Immature natural killer cell (primary cell): ENCODE measurements at regions not wholly inside any gene's neighbourhood (a gene's known extent, or its start where the extent isn't known, plus 50 kb on each side); places are given as distances from the start of the nearest gene placed in this dataset.
"Not testable (repeated sequence)": the region's sequence is repeated elsewhere in the genome, so short reads cannot be mapped to it uniquely, and the experiment has no call there.

Experiments used
- DNase-seq, 3 donors: peaks; one replicate each; pipeline ENCODE4 v3.0.0; 2022; ENCODE audit warnings: mixed read lengths in 1 of 3
- H3K27ac Mint-ChIP-seq, 6 donors: one replicate each; pipeline ENCODE4 v1.8.0; 2020; ENCODE audit warnings: mixed read lengths in 6 of 6, mild to moderate bottlenecking in 5 of 6, inconsistent platforms in 4 of 6, moderate library complexity in 3 of 6
- H3K27me3 Mint-ChIP-seq, 3 donors: one replicate each; pipeline ENCODE4 v1.8.0; 2020 to 2021; ENCODE audit warnings: low read depth in 3 of 3, mild to moderate bottlenecking in 3 of 3, mixed read lengths in 3 of 3, moderate library complexity in 3 of 3, inconsistent platforms in 1 of 3
- H3K36me3 Mint-ChIP-seq, 3 donors: one replicate each; pipeline ENCODE4 v1.8.0; 2020; ENCODE audit warnings: mixed read lengths in 3 of 3, inconsistent platforms in 2 of 3, mild to moderate bottlenecking in 2 of 3
- H3K4me1 Mint-ChIP-seq, 2 donors: one replicate each; pipeline ENCODE4 v1.8.0; 2020; ENCODE audit warnings: inconsistent platforms in 2 of 2, mild to moderate bottlenecking in 2 of 2, mixed read lengths in 2 of 2, moderate library complexity in 1 of 2
- H3K4me3 Mint-ChIP-seq, 5 donors: one replicate each; pipeline ENCODE4 v1.8.0; 2020; ENCODE audit warnings: mild to moderate bottlenecking in 5 of 5, mixed read lengths in 5 of 5, inconsistent platforms in 3 of 5, moderate library complexity in 3 of 5
- H3K9me3 Mint-ChIP-seq, 6 donors: one replicate each; pipeline ENCODE4 v1.8.0; 2020; ENCODE audit warnings: mild to moderate bottlenecking in 6 of 6, mixed read lengths in 6 of 6, inconsistent platforms in 4 of 6, moderate library complexity in 3 of 6

DNA sequence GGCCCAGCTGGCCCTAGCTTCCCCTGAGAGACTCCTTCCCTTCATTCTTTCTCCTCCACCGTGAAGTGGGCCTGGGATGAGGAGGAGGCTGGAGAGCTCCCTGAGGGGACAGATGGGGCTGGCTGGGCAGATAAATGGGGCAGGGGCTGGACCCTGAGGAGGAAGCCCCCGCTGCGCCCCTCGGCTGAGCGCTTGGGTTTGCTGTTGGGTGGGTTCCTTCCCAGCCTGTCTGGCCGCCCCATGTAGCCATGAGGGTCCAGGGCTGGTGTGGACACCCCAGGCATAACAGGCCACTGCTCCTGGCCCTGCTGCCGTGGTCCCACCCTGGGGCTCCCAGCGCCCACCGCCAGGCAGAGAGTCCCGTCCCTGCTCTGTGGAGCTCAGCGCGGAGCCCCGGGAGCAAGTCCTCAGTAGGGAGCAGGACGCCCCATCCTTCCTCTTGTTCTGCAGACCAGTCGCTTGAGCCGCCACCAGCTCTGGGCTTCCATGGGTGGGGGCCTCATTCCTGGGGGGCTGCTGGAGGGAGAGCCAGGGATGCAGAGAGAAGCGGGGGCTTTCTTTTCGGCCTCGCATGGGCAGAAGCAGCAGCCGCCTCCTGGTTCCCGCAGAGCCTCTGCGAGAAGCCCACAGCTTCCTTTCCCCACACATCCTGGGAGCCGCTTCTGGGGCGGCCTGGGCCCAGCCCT is 266.4 kb upstream of the TCERG1L start:
- Mint-ChIP-seq H3K27me3 (no peaks in the 10 kb centered on the region), H3K27ac (no peak overlapping the region), H3K36me3 (no peaks in the 10 kb centered on the region), H3K4me1 (no peaks in the 10 kb centered on the region), H3K9me3 (no peaks in the 10 kb centered on the region), H3K4me3 (no peak overlapping the region)
- DNase-seq: no peak

DNA sequence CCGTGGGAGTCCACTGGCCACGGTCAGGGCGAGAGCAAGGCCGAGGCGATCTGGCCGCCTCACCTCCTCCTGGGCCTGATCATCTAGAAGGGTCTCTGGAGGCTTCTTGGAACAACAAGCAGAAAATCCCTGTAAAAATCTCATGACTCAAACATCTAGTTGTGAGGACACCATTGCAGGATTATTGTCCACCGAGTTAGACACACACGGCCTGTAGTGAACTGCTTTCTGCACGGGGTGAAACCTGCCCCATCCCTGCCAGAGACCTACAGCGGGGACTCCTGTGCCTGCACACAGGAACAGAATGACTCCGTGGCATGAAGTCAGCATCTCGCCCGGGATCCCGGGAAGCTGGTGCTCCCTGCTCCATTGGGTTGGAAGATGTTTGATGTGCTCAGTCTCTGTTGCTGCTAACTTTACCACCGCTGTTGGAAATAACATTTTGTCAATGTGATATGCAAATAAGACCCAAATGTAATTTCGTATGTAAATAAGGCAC is 267.0 kb upstream of the TCERG1L start:
- H3K4me3 Mint-ChIP-seq: no peak overlapping the region
- no peaks in the 10 kb centered on the region for H3K27me3 Mint-ChIP-seq
- no peak overlapping the region for H3K27ac Mint-ChIP-seq
- no peaks in the 10 kb centered on the region for H3K9me3 Mint-ChIP-seq
- DNase-seq: no peak
- no peaks in the 10 kb centered on the region for H3K36me3 Mint-ChIP-seq
- H3K4me1 Mint-ChIP-seq: no peaks in the 10 kb centered on the region

DNA sequence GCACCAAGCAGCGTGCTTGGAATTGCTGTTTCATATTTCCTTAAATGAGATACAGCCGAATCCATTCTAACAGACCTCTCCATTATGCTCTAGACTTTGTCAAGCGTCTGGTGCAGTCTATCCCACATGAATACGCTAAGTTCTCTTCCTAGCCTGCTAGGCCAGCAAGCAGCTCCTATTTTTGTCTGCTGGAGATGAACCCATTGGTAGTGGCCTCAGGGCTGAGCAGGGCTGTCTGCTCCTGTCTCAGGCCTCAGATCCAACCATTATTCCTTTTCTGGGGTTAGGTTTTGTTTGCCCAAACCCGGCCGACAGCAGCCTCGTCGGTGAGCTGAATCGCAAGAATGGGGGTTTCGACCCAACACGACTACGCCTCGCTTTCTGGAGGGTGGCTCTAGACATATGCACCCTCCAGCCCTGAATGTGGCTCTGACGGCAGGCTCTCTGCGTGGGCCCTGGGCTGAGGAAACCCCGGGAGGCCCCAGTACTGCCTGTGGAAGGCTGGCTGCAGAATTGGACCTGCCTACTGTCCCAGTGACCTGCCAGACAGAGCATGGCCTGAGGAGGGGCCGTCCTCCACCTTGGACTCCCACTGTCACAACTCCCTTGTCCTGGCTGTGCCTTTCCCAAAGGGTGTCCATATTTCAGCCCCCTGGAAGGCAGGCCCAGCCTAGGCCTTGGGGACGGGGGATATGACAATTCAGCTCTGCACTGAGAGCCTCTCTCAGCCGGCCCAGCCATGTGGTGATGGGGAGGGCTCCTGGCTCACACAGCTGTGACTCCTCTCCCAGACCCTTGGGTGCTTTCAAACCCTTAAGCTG is 267.9 kb upstream of the TCERG1L start:
- Mint-ChIP-seq H3K4me3 (no peak overlapping the region), H3K27ac (no peak overlapping the region), H3K9me3 (no peaks in the 10 kb centered on the region), H3K36me3 (no peaks in the 10 kb centered on the region), H3K27me3 (no peaks in the 10 kb centered on the region), H3K4me1 (no peaks in the 10 kb centered on the region)
- DNase-seq: no peak

DNA sequence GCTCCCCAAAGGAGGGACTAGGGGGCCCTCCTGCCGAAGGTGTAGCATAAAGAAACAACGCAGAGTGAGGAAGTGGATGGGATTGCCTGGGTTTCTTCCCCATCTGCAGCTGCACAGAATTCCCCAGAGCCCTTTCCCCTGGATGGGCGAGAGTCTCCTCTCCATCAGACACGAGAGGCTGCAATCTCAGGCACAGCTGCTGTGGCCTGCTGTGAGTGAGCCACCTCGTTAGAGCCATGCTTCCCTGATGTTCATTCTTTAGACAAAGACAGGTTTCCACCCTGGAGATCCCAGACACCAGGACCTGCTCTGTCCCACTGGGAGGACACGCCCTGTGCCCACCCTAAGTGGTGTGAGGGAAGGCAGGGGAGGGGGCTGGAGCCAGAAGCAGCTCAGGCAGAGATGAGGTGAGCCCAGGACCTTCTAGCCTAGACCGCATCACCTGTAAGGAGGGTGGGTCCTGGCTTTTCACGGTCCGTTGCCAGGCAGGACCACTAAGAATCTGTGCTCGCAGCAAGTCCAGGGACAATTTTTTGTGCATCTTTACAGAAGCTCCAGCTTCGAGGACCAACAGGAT is 268.6 kb upstream of the TCERG1L start:
- DNase-seq: no peak
- no peaks in the 10 kb centered on the region for H3K27me3 Mint-ChIP-seq
- H3K36me3 Mint-ChIP-seq: no peaks in the 10 kb centered on the region
- H3K9me3 Mint-ChIP-seq: no peaks in the 10 kb centered on the region
- H3K4me1 Mint-ChIP-seq: no peaks in the 10 kb centered on the region
- H3K27ac Mint-ChIP-seq: no peak overlapping the region
- H3K4me3 Mint-ChIP-seq: no peak overlapping the region

DNA sequence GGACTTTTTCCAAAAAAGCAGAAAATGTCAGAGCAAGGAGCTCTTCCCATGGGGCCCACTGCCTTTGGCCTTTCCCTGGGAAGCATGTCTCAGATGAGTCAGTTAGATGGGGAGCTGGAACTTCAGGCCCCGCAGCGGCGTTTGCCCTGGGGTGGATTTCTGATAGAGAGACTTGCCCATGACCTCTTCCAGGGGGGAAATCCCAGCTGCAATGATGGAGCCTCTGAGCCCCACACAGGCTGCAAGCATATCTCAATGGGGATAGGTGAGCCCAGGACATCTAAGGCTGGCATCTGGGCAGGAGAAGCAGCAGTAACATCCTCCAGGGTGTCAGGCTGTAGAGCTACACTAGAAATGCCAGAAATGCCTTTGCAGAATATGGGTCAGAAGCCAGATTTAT is 269.2 kb upstream of the TCERG1L start:
- Mint-ChIP-seq H3K36me3 (no peaks in the 10 kb centered on the region), H3K4me3 (no peak overlapping the region), H3K9me3 (no peaks in the 10 kb centered on the region), H3K27ac (no peak overlapping the region), H3K4me1 (no peaks in the 10 kb centered on the region), H3K27me3 (peaks cover 0 to 2% (median 0%) of the 10 kb centered on the region in 3 donors)
- DNase-seq: no peak

DNA sequence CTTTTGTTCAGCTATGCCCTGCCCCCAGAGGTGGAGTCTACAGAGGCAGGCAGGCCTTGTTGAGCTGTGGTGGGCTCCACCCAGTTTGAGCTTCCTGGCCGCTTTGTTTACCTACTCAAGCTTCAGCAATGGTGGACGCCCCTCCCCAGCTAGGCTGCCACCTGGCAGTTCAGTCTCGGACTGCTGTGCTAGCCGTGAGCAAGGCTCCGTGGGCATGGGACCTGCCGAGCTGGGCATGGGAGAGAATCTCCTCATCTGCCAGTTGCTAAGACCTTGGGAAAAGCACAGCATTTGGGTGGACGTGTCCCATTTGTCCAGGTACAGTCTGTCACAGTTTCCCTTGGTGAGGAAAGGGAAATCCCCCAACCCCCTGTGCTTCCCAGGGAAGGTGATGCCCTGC is 270.0 kb upstream of the TCERG1L start:
- H3K9me3 Mint-ChIP-seq, H3K4me1 Mint-ChIP-seq, H3K36me3 Mint-ChIP-seq, DNase-seq, H3K27ac Mint-ChIP-seq, H3K4me3 Mint-ChIP-seq, H3K27me3 Mint-ChIP-seq: not testable (repeated sequence)

DNA sequence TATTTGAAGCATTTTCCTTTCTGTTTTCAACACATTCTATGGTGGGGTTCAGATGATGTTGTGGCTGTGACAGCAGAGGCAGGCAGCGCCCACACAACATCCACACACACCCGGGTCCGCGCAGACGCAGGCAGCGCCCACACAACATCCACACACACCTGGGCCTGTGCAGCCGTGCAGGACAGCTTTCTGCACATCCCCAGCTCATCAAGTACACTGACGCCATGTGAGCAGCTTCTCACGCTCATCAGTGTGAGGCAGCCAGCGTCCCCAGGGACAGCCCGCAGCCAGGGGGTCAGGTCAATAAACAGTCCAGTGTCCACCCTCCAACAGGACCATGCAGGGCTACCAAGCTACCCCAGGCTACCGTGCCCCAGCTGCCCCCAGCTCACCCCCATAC is 272.8 kb upstream of the TCERG1L start:
- Mint-ChIP-seq H3K4me1 (no peaks in the 10 kb centered on the region), H3K9me3 (no peaks in the 10 kb centered on the region), H3K27me3 (peaks cover 0 to 2% (median 2%) of the 10 kb centered on the region in 3 donors), H3K4me3 (no peak overlapping the region), H3K36me3 (no peaks in the 10 kb centered on the region), H3K27ac (no peak overlapping the region)
- DNase-seq: no peak

DNA sequence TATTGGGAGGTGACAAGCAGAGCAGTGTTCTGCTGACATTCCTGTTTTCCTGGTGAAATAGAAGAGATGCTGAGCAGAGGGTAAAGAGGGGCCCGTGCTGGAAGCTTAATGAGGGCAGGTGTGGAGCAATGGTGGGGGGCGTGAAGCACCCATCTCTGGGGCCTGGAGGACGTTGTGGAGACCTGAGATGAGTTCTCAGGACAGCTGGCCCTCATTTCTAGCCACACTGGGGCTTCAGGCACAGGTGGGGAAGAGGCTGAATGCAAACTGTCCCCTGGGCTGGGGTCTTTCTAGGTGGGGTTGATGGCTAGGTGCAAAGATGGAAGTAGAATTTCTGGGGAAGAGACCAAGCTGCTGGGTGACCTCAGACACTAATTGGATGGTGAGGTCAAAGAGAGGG is 274.2 kb upstream of the TCERG1L start:
- Mint-ChIP-seq H3K27me3 (peaks cover 0 to 2% (median 2%) of the 10 kb centered on the region in 3 donors), H3K4me1 (no peaks in the 10 kb centered on the region), H3K4me3 (no peak overlapping the region), H3K27ac (no peak overlapping the region), H3K36me3 (no peaks in the 10 kb centered on the region), H3K9me3 (no peaks in the 10 kb centered on the region)
- DNase-seq: no peak

DNA sequence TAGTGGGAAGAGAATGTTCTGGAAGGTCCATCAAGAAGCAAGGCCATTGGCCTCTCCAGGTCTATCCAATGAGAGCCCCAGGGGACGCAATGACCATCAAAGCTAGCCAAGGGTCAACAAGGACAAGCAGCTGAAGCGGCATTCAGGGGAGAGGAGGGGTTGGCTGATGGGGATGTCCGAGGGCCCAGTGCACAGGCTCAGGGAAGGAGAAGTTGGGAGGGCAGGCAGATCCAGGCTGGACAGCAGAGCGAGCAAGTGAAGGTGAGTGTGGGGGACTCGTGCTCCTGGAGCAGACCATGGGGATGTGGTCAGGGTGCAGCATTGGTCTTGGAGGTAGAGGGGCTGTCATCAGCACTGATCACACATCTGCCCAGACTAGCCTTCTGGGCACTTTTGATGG is 275.4 kb upstream of the TCERG1L start:
- Mint-ChIP-seq H3K4me3 (no peak overlapping the region), H3K9me3 (peaks cover 0 to 2% (median 0%) of the 10 kb centered on the region in 6 donors), H3K36me3 (no peaks in the 10 kb centered on the region), H3K27ac (no peak overlapping the region), H3K27me3 (peaks cover under 1 to 2% (median 2%) of the 10 kb centered on the region in 3 donors), H3K4me1 (no peaks in the 10 kb centered on the region)
- no peak for DNase-seq

DNA sequence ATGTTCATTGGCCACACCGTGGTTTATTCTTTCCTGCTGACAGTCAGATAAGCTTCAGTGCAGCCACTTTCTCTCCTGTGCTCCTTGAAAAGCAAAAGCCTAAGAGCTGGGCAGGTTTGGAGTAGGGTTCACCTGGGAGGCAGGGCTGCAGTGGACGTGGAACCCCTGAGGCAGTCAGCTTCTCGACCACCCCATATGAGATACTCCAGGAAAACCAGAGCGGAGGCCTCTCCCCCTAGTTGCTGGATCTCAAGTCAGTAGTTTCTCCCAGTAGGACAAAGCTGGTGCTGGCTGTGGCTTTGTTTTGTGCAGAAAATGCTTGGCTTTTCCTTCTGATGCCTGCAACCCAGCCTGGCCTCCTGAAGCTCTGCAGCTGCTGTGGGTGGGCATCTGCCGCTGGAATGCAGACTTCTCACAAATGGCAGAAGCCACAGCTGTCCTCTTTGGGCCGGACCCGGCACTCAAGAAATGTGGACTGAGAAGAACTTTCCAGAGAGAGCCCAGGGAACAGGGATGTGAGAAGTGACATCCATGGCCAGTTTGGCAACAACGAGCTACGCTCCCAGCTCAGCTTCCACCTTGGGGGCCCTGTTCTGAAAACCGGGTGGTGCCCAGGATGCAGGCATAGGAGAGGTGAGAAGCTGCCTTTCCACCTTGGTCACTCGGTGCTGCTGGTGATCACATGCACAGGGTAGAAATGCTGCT is 276.6 kb upstream of the TCERG1L start:
- Mint-ChIP-seq H3K4me3 (no peak overlapping the region), H3K27me3 (peaks cover 2% of the 10 kb centered on the region in 3 donors), H3K27ac (no peak overlapping the region), H3K9me3 (peaks cover 0 to 5% (median 0%) of the 10 kb centered on the region in 6 donors), H3K36me3 (no peaks in the 10 kb centered on the region), H3K4me1 (no peaks in the 10 kb centered on the region)
- DNase-seq: no peak

DNA sequence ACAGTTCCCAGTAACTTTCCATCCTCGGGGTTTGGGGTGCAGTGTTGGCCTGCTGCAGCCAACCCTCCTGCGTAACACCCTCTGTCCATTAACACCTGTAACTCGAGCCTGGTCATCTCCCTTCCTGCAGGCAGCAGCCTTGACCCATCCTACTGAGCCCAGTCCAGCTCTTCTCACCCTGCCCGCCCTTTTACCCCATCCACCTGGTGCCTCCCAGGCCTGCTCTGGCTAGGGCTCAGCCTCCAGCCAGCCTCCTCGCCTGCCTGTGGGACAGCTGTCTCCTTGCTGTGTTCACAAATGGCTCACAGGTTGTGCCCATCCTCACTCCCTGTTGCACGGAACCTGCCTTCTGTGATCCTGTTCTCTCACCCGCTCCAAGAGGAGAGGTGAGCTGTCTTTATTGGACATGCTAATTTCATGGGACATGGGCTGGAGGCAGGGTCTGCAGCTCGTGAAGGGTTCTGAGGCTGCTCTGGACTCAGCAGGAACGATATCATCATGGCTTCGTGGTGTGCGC is 277.2 kb upstream of the TCERG1L start:
- H3K9me3 Mint-ChIP-seq: peaks cover 0 to 5% (median 0%) of the 10 kb centered on the region in 6 donors
- no peak for DNase-seq
- no peak overlapping the region for H3K27ac Mint-ChIP-seq
- no peak overlapping the region for H3K4me3 Mint-ChIP-seq
- H3K27me3 Mint-ChIP-seq: peaks cover 2% of the 10 kb centered on the region in 3 donors
- no peaks in the 10 kb centered on the region for H3K4me1 Mint-ChIP-seq
- H3K36me3 Mint-ChIP-seq: no peaks in the 10 kb centered on the region

DNA sequence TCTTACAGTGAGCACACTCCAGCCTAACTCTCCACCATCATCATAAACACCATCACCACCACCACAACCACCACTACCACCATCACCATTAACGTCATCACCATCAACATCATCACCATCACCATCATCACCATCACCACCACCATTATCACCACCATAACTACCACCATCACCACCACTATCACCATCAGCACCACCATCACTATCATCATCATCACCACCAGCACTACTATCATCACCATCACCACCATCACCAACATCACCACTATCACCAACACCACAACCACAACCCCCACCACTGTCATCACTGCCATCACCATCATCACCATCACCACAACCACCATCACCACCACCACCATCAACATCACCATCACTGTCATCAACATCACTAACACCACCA is 279.0 kb upstream of the TCERG1L start:
- Mint-ChIP-seq H3K4me3 (no peak overlapping the region), H3K36me3 (no peaks in the 10 kb centered on the region)

DNA sequence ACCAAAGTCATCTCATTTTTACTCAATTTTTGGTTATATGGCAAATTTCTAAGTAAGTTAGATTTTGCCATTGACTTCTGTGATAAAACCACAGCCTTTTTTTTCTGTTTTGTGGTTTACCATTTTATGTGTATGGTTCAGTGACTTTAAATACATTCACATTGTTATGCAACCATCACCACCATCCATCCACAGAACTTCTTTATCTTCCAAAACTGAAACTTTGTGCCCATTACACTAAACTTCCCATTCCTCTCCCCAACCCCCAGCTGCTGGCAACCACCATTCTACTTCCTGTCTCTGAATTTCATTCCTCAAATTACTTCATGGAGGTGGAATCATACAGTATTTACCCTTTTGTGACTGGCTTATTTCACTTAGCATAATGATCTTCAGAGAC is 280.4 kb upstream of the TCERG1L start:
- H3K27ac Mint-ChIP-seq: no peak overlapping the region
- no peak overlapping the region for H3K4me3 Mint-ChIP-seq
- H3K27me3 Mint-ChIP-seq: peaks cover 0 to 2% (median 2%) of the 10 kb centered on the region in 3 donors
- H3K4me1 Mint-ChIP-seq: no peaks in the 10 kb centered on the region
- no peak for DNase-seq
- peaks cover 0 to 5% (median 0%) of the 10 kb centered on the region in 6 donors for H3K9me3 Mint-ChIP-seq
- H3K36me3 Mint-ChIP-seq: no peaks in the 10 kb centered on the region

More for the DNA sequence above, 279.0 kb upstream of the TCERG1L start:
- Mint-ChIP-seq H3K4me1 (no peaks in the 10 kb centered on the region), H3K27me3 (peaks cover under 1 to 2% (median 2%) of the 10 kb centered on the region in 3 donors), H3K9me3 (peaks cover 0 to 5% (median 0%) of the 10 kb centered on the region in 6 donors), H3K27ac (no peak overlapping the region)
- DNase-seq: no peak
